BE2C (cell line): ENCODE measurements at regions not wholly inside any gene's neighbourhood (a gene's known extent, or its start where the extent isn't known, plus 50 kb on each side); places are given as distances from the start of the nearest gene placed in this dataset.

Source experiments
- DNase-seq: peaks from one replicate; pipeline ENCODE4 v3.0.0-alpha.2; 2020
- H3K27me3 ChIP-seq: fragments of 250-450 bp; sonication (Bioruptor Pico); 2 replicates; pipeline ENCODE4 v1.5.1; 2020; ENCODE audit warnings: mild to moderate bottlenecking
- H3K36me3 ChIP-seq: fragments of 250-450 bp; sonication (Bioruptor Pico); 2 replicates; pipeline ENCODE4 v1.5.1; 2020; ENCODE audit warnings: mild to moderate bottlenecking
- H3K4me1 ChIP-seq: fragments of 250-450 bp; sonication (Bioruptor Pico); 2 replicates; pipeline ENCODE4 v1.5.1; 2020
- H3K4me3 ChIP-seq: 2 replicates; pipeline ENCODE4 v1.5.1; 2011; ENCODE audit warnings: low read depth, low read length
- H3K9me3 ChIP-seq: fragments of 250-450 bp; sonication (Bioruptor Pico); 2 replicates; pipeline ENCODE4 v1.5.1; 2020
- TF ChIP-seq, protein P1 (sequence below): IDR thresholded peaks from 2 replicates; pipeline ENCODE4 v1.5.1; 2012; ENCODE audit warnings: mild to moderate bottlenecking, low read depth, low read length

DNA sequence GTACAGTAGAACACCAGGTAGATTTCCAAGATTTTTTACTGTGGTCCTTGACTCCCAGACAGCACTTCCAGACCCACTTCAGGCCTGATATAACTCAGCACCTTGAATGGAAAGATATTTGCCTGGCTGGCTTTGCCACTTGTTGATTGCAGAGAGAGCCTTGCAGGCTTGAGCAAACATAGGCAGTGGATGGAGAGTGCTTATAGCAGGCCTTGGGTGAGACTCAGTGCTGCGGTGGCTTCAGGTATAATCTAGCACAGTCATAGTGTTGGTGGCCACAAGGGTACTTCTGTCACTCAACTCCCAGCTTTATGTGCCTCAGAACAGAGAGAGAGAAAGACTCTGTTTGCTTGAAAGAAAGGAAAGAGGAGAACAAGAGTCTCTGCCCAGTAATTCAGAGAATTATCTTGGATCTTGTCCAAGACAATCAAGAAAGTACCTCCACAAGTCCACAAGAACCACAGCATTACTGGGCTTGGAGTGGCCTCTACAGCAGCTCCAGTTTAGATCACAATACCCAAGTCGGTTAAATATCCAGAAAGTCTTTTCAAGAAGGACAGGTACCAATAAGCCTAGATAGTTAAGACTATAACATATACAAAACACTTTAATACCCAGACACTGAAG is 70.5 kb upstream of the FKBP1C start:
- Histone ChIP-seq H3K4me3 (no peak overlapping the region), H3K36me3 (no peaks in the 10 kb centered on the region), H3K9me3 (no peaks in the 10 kb centered on the region), H3K27me3 (no peaks in the 10 kb centered on the region), H3K4me1 (no peaks in the 10 kb centered on the region)
- TF ChIP-seq, protein P1, sequence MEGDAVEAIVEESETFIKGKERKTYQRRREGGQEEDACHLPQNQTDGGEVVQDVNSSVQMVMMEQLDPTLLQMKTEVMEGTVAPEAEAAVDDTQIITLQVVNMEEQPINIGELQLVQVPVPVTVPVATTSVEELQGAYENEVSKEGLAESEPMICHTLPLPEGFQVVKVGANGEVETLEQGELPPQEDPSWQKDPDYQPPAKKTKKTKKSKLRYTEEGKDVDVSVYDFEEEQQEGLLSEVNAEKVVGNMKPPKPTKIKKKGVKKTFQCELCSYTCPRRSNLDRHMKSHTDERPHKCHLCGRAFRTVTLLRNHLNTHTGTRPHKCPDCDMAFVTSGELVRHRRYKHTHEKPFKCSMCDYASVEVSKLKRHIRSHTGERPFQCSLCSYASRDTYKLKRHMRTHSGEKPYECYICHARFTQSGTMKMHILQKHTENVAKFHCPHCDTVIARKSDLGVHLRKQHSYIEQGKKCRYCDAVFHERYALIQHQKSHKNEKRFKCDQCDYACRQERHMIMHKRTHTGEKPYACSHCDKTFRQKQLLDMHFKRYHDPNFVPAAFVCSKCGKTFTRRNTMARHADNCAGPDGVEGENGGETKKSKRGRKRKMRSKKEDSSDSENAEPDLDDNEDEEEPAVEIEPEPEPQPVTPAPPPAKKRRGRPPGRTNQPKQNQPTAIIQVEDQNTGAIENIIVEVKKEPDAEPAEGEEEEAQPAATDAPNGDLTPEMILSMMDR, result no peak
- no peak for DNase-seq

DNA sequence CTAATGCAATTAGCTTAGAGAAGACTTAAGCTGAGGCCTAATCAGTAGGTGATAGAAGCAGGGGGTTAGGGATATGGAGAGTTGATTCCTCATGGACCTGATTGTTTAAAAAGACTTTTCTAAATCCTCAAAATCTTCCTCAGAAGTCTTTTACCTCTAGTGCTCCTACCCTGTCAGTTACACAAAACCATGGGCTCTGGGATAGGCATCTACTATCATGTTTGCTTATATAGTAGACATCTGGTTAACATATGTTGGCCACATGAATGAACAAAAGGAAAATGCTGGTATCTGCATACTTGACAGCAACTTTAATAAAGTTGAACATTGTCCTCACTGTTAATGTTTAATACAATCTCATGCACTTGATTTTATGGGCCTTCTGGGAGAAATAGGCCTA is 61.5 kb upstream of the FKBP1C start:
- Histone ChIP-seq H3K4me3 (no peak overlapping the region), H3K27me3 (no peaks in the 10 kb centered on the region), H3K9me3 (no peaks in the 10 kb centered on the region), H3K4me1 (no peaks in the 10 kb centered on the region), H3K36me3 (no peaks in the 10 kb centered on the region)
- DNase-seq, result no peak
- TF ChIP-seq, protein P1, result no peak

DNA sequence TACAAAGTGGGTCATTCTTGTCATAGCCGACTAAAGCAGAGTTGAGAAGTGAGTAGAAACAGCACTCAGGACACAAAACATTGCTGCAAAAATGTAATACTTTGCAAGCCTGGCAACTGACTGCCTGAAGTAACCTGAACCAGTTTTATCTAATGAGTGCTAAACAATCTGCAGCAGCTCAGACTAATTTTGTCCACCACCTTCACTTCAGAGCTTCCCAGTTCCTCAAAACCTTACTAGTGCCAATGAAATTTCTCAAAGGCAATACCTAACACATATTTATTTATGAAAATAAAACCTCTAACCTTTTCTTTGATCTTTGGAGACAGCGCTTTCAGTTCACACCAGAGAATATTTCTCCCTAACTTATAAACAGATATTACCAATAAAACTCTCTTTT is 56.7 kb upstream of the FKBP1C start:
- no peak for DNase-seq
- H3K4me3 ChIP-seq, result no peak overlapping the region
- no peaks in the 10 kb centered on the region for H3K9me3 ChIP-seq
- H3K36me3 ChIP-seq, result no peaks in the 10 kb centered on the region
- TF ChIP-seq, protein P1, result no peak
- no peaks in the 10 kb centered on the region for H3K27me3 ChIP-seq
- no peaks in the 10 kb centered on the region for H3K4me1 ChIP-seq
